GM12872 (cell line): ENCODE measurements at regions not wholly inside any gene's neighbourhood (a gene's known extent, or its start where the extent isn't known, plus 50 kb on each side); places are given as distances from the start of the nearest gene placed in this dataset.

ENCODE experiments used
- TF ChIP-seq, protein P1 (sequence below): IDR thresholded peaks from 3 replicates; pipeline ENCODE4 v1.5.1; 2011; ENCODE audit warnings: low read depth, mild to moderate bottlenecking, low read length, moderate library complexity; ENCODE audit not compliant: insufficient read depth

DNA sequence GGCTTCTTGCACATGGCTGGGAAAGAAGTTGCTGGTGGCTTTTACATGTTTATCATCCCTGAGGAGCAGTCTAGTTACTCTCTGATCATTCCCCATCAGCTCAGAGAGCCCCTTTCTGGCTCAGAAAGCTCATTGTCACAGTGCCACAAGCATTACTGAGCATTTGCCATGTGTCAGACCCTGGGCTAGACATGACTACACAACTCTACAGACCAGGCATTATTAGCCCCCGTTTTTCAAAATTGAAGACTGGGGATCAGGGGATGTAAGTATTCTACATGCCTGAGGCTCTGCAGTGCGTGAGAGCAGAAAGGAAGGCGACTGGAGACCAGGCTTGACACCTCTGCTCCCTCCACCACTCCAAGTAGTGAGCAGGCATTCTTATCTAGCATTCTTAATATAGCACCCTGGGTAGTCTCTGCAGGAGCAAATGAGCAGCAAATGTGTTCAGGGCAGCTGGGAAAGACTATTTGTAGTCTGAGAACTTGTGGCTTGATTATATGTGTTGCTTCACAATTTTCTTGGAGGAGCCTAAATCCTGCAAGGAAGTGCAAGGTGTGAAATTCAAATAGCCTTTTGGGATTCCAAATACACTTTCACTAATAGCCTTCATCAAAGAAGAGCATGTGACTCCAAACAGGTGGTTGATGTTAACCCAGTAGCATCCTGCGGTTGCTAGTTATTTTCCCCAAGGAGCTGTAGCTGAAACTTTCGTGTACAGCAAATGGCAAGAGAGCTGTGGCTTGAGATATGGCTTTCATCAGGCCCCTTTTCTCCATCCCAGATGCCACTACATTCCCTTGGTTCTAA lies 143.2 kb downstream of the DDX1 start:
- TF ChIP-seq, protein P1, sequence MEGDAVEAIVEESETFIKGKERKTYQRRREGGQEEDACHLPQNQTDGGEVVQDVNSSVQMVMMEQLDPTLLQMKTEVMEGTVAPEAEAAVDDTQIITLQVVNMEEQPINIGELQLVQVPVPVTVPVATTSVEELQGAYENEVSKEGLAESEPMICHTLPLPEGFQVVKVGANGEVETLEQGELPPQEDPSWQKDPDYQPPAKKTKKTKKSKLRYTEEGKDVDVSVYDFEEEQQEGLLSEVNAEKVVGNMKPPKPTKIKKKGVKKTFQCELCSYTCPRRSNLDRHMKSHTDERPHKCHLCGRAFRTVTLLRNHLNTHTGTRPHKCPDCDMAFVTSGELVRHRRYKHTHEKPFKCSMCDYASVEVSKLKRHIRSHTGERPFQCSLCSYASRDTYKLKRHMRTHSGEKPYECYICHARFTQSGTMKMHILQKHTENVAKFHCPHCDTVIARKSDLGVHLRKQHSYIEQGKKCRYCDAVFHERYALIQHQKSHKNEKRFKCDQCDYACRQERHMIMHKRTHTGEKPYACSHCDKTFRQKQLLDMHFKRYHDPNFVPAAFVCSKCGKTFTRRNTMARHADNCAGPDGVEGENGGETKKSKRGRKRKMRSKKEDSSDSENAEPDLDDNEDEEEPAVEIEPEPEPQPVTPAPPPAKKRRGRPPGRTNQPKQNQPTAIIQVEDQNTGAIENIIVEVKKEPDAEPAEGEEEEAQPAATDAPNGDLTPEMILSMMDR: no peak

DNA sequence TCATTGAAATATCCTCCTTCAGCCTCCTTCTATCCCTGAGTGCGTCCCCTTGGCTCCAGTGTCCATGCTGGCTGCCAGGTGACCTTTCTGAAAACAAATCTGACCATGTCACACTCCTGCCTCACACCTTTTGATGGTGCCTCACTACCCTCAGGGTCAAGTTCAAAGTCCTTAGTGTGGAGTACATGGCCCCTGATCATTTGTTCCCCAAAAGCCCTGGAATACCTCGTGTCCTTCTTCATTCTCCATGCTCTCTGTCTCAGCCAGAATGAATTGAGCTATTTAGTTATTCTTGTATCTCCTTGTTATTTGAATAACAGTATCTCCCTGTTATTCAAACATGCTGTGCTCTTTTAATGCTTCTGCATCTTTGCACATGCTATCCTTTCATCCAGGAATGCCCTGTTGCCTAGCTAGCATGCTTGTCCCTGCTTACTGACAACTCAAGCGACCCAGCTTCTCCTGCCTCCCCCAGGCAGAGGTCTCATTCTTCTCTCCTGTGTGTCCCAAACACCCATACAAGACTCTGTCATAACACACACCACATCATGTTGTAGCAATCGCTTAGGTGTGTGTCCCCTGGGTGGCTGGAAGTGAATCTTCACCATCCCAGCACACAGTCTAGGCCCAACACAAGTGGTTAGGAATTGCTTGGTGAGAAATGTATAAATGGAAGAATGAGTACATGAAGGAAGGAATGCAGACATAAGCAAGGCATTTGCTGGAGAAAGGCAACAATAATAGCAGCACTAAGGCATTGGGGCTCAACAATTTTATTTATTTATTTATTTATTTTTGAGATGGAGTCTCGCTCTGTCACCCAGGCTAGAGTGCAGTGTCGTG lies 144.0 kb downstream of the DDX1 start:
- TF ChIP-seq, protein P1: no peak

DNA sequence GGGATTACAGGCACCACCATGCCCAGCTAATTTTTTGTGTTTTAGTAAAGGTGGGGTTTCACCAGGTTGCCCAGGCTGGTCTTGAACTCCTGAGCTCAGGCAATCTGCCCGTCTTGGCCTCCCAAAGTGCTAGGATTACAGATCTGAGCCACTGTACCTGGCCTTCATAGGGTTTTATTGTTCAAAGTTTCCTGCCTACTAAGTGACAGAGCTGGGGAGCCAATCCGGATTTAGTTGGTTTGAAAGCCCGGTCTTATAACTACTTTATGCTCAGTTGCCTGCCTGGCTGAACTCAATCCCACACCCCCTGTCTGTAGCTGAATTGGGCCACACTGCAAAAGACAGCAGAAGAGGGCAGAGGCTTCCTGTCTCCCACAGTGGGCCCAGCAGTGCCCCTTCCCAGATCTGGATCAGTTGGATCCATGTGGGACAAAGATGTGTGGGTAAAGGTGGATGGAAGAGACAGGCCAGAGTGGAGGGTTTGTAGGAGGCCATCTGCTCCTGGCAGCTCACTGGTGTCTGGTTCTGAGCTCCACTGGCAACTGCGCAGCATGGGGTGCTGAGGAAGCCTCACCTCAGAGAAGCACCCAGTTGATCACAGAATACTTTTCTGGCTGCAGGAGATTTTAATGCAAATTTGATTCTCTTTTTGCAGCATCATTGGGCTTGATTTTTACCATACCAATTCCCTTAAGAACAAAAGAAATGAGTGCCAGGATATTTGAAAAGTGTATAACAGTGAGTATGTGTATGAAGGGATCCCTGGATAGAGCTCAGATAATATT lies 144.9 kb downstream of the DDX1 start:
- TF ChIP-seq, protein P1: no peak

DNA sequence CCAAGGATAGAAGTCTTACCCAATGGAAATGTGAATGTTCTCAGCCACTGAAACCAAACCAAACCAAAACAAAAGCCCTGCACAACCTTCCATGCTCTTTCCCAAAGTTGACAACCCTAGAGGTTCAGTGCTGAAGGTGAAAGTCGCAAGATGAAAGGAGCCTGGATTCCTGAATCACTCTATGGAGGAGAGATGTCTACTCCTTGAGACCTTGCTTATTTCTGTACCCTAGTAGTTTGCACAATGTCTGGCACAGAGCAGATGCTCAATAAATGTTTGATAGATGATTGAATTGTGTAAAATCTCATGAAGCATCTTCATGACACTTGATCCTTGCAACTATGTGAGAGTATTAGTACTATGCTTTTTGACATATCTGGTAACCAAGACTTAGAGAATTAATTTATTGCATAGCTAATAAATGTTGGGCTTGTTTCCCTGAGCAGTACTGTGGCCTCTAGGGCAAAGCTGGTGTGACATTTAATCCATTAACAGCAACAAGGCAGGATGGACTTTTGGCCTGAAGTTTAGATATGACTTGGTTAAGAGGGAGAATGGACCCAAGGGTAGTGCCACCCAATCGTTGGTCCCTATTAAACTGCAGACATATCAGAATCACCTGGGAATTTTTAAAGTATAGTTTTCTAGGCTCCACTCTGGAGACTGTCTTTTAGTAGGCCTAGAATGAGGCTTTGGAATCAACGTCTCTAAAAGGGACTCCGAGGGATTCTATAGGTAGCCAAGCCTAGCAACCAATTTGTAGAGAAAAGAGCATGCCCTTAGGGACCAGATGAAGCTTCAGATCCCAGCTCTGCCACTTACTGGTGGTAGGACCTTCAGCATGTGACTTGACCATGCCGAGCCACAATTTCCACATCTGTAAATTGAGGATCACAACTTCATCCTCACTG lies 145.9 kb downstream of the DDX1 start:
- TF ChIP-seq, protein P1: no peak

DNA sequence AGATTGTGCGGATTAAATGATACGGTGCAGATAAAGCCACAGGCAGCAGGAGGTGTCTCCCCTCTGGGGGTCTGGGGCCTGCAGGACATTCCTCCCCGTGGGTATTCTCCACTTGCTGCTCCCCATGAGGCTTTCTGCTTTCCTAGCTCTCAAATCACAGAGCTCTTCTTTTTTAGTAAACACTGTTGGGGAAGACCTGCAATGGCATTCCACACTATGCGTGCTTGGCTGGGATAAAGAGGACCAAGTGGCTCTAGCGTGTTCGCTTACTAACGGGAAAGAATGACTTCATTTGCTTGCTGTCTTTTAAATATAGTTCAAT lies 146.5 kb downstream of the DDX1 start:
- TF ChIP-seq, protein P1: no peak

DNA sequence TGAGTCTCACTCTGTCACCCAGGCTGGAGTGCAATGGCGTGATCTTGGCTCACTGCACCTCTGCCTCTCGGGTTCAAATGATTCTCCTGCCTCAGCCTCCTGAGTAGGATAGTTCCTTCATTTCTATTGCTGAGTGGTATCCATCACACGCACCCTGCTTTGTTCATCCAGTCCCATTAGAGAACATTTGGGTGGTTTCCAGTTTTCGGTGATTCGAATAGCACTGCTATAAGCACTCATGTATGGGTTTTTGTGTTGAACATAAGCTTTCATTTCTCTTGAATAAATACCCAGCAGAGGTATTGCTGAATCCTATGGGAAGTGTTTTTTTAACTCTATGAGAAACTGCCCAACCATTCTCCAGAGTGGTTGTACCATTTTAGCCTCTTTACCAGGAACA lies 147.3 kb downstream of the DDX1 start:
- TF ChIP-seq, protein P1: no peak
